Head of caudate nucleus (tissue), 42 donors: ENCODE measurements at regions not wholly inside any gene's neighbourhood (a gene's known extent, or its start where the extent isn't known, plus 50 kb on each side); places are given as distances from the start of the nearest gene placed in this dataset.
"Not testable (repeated sequence)": the region's sequence is repeated elsewhere in the genome, so short reads cannot be mapped to it uniquely, and the experiment has no call there.

Experiments
- DNase-seq, 42 donors: peaks; one replicate each; pipeline versions ENCODE4 v3.0.0 to v3.0.0-alpha.2; 2020 to 2021; ENCODE audit warnings: mixed read lengths in 7 of 42
- intact Hi-C: fragments of 100-400 bp; cut with DNase I; formaldehyde crosslinking; loops from one replicate; pipeline ENCODE4 v1.15.0; 2022

DNA sequence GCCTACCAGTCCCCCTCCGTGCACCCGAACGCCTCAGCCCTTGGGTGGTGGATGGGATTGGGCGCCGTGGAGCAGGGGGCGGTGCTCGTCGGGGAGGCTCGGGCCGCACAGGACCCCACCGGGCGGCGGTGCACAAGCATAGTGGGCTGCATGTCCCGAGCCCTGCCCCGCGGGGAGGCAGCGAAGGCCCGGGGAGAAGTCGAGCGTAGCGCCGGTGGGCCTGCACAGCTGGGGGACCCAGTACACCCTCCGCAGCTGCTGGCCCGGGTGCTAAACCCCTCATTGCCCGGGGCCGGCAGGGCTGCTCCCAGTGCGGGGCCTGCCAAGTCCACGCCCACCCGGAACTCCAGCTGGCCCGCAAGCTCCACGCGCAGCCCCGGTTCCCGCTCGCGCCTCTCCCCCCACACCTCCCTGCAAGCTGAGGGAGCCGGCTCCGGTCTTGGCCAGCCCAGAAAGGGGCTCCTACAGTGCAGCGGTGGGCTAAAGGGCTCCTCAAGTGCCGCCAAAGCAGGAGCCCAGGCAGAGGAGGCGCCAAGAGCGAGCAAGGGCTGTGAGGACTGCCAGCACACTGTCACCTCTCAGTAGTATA, 891.3 kb upstream of the EPHA5 start:
- DNase-seq, intact Hi-C loops: not testable (repeated sequence)

DNA sequence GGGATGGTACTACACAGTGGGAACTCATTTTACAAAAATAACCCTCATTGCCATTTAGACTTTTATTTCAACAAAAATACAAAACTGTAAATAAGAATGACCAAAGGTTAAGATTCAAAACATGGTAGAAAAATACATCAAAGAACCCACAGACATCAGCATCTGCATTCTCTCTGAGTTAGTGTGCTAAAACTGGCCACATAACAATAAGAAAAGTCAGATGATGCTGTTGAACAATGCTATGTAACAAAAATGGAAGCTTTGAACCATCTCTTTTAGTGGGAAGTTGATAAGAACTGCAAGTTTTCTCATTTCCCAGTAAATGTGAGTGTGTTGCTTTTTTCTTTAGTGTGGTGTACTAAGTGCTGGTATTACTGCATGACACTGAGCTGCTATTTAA, 888.4 kb upstream of the EPHA5 start:
- no peak for DNase-seq
- intact Hi-C loops = no loop called here

DNA sequence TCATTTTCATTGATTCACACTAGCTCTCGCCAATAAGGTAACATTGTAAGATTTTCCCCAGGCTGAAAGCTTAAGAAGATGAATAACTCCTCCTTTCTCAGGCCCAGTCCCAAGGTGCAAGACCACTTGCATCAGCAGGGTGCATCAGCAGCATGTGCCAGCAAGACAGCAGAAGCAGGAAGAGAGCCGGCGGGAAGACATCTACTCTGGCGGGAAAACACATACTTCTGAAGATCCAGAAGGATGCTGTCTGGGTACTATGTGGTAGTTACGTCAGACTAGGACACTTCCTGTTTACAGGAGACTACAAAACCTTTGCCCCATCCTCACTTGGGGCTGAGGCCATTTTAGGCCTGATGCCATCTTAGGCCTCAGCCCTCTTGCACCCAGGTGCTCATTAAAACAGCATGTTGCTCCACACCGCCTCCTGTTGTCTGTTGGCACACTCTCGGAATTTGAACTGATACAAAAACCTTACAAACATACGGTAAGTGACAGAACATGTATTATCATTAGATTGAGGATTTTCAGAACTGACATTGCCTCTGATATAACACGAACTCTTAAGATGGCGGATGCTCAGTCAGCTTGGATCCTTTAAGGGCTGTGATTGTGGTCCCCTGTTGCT, 886.5 kb upstream of the EPHA5 start:
- intact Hi-C loops = no loop called here
- DNase-seq = no peak

DNA sequence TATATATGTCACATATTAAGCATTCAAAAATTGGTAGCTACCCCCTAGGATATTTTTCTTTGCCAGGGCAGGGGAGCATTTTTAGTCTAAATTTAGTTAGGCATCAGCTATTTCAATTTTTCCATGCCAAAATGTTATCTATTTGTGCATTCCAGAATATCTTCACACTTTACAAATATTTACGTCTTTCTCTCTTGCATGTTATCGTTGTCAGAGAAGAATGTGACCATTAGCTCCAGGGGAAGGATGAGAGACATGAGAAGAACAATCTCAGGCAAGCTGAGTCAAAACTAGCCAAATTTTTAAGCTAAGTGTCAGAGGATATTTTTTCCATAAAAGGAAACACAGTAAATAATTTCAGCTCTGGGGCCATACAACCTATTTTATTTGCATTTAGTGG, 885.0 kb upstream of the EPHA5 start:
- no peak for DNase-seq
- intact Hi-C loops = no loop called here

DNA sequence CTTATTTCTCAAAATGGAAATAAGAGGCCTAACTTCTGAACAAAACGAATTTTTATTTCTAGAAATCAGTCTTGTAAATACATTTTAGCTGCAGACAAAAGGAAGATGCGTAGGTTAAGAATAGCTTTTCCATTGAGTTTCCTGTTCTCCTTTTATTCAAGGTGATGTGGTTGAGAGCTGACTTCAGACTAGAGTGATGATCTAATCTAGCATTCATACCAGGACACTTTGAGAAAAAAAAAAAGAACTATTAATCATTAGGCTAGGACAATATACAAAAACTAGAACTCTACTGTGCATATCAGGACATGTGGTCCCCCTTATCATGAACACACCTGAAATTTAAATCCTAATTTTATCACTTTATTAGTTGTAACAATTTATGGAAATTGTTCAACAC, 884.5 kb upstream of the EPHA5 start:
- no peak for DNase-seq
- intact Hi-C loops = no loop called here

DNA sequence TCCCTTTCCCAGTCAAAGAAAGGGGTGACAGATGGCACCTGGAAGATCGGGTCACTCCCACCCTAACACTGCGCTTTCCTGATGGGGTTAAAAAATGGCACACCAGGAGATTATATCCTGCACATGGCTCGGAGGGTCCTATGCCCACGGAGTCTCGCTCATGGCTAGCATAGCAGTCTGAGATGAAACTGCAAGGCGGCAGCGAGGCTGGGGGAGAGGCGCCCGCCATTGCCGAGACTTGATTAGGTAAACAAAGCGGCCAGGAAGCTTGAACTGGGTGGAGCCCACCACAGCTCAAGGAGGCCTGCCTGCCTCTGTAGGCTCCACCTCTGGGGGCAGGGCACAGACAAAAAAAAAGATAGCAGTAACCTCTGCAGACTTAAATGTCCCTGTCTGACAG, 875.0 kb upstream of the EPHA5 start:
- DNase-seq, intact Hi-C loops: not testable (repeated sequence)

DNA sequence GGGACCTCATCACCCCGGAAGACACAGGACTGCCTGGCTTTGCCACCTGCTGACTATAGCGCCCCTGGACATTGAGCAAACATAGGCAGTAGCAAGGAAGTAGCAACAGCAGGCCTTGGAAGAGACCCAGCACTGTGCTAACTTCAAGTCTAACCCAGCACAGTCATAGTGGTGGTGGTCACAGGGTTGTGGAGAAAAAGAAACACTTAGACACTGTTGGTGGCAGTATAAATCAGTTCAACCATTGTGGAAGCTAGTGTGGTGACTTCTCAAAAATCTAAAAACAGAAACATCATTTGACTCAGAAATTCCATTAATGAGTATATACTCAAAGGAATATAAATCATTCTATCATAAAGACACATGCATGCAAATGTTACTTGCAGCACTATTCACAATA, 874.0 kb upstream of the EPHA5 start:
- intact Hi-C loops = no loop called here
- DNase-seq = no peak

DNA sequence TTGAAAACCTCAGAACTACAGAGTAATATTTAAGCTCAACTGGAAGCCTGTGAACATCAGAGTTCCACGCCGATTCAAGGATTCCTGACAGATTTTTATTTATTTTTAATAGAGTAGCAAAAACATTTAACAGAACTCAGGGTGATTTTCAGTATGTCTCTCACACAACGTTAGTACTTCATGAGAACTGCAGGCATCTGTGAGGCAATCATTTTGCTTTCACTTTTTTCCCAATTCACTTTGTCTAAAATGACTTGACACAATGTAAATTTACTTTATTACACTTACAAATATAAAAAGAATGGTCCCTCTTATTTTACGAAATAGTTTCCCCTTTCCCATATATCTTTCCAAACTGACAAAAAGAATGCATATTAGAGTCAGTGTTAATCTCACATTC, 869.5 kb upstream of the EPHA5 start:
- intact Hi-C loops = no loop called here
- DNase-seq = no peak

DNA sequence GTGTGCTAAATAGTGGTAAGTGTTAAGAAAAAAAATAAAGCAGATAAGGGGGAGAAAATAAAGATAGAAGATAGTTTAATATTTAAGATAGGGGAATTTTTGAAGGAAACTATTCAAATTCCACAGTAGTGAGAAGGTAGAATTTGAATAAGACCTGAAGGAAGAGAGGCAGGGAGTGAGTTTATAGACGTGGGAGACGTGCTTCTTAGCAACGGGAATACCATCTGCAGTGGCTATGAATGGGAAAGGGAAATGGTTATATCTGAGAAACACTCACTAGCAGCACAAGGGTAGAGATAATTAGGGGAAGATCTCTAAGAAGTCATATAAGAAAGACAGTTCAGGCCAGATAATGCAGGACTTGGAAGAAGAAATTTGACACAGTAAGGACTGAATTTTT, 854.5 kb upstream of the EPHA5 start:
- intact Hi-C loops = no loop called here

DNA sequence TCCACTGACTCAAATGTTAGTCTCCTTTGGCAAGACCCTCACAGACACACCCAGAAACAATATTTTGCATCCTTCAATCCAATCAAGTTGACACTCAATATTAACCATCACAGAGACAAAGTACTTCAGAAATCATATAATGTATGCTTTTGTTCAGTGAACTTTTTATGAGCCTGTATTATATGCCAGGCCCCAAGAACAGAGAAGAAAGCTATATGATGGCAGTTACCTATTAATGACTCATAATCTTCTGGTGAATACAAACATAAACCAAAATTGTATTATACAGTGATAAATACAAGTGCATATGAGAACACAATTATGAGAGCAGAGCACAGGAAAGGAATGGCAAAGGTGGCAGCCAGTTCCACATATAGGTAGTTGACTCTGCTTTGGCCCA, 852.0 kb upstream of the EPHA5 start:
- intact Hi-C loops = no loop called here
- DNase-seq = no peak

More for the DNA sequence above, 854.5 kb upstream of the EPHA5 start:
- DNase-seq = no peak

DNA sequence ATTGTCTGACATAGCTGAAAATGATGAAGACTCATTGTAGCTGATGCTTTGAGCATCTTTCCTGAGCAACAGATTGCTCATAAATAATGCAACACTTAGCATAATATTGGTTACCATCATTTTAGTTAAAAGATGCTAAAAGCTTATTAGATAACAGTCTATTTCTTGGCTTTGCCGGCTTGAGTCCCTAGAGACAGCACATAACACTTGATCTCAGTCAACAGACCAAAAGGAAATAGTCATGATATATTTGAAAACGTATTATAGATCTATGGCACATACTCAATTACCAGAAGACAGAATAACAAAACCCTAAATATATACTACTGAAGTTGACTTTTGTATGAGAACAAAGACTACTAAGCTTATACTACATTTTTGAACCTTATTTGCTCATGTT, 846.7 kb upstream of the EPHA5 start:
- no peak for DNase-seq
- intact Hi-C loops = no loop called here

DNA sequence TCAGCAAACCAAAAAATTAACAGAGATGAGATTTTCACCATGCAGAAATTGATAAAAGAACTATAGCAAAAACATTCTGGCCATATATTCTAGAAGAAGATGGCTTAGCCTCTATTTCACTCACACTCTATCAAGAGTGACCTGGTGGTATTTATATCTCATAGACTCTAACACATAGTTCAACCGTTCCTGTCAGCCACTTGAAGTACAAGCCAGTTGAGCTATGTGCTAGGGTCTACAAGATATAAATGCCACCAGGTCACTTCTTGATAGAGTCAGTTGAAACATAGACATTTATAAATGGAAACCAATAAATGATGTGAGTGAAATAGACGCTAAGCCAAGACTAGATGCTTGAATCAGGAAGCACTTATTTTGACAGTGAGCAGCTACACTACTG, 836.7 kb upstream of the EPHA5 start:
- intact Hi-C loops = no loop called here
- DNase-seq = no peak

DNA sequence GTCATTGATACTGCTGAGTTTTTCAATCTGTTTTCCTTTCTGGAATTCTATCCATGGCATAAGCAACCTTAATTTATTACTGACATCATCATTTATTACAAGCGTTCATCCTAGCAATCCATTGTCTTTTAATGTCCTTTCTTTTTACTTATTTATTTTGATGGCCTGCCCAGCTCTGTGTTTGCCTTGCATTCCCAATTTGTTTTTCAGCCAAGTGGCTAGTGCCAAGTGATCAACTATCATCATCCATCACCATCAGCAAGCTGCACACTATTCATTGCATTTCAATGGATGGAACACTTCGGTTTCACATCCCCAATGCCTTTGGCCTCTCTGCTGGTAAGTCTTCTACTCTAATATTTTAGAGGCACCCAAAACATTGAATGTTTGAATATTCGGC, 831.7 kb upstream of the EPHA5 start:
- intact Hi-C loops = no loop called here
- no peak for DNase-seq

DNA sequence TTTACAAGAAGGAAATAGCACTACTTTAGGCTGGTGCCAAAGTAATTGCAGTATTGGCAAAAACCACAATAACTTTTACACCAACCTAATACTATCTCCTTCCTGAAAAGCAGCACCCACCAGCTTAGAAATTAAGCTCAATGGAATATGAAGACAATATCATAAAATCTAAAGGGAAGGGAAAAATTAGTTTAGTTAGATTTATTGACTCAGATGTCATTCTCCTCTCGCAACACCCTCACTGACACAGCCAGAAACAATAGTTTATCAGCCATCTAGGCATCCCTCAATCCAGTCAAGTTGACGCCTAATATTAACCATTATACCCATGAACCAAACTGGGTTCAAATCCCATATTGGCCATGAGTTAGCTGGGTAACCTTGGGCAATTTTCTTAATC, 820.4 kb upstream of the EPHA5 start:
- intact Hi-C loops = no loop called here
- no peak for DNase-seq

DNA sequence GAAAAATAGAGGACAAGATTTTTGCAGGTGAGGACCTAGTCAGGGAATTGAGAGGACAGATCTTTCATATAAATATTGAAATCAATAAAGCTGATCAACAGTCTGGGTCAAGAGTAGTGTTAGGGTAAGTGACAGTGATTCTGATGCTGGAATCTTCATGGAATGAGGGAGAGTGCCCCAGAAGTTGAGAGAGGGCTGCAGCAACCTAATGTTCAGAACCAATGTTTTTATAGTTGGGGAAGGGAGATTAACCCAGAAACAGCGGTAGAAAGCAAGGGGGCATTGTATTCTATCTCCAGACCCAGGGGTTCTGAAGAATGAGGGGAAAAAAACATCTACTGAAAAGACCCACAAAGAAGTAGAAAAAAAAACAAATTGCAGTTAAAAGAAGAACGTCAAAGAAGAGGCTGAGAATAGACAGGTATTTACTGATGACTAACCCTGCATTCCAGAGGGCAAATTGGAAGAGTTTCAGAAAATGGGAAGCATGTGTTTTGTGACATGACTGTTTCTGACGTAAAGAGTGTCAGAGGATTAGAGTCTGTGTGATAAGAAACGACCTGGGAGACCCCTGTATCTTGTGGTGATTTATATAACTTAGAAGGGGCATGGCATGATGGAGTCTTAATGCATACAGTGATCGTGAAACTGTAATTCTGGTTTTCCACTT, 819.6 kb upstream of the EPHA5 start:
- intact Hi-C loops = no loop called here
- DNase-seq = no peak

DNA sequence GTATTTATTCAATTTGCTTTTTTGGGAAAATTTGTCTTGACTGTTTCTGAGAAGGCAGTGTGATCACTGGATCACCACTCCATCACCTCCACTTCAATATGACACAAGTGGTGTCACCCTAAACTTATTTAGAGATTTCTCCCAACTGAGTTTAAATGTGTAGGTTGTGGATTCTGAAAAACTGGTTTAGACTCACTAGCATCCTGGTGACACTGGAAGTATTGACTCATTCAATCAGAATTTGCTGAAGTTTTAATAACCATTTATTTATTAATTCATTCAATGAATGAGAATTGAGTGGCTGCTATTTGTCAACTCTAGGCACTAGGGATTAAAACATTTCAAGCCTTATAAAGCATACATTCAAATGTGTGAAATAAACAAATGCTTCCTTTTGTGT, 819.1 kb upstream of the EPHA5 start:
- intact Hi-C loops = no loop called here
- no peak for DNase-seq

DNA sequence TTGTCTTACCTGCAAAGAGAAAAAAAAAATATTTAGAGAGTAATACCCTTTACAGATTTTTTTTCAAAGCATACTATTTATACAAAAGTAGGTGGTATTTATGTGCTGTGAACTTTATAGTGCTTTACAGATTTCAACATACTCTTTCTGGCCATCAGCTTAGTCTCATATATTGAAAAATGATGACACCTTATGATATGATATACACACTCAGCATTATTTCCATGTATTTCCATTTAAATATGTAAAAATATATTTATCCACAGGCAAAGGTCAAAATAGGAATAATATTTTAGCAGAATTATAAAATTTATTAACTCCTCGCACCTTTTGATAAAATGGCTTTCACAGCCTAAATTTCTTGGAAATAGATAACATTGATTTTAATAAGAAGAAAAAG, 815.8 kb upstream of the EPHA5 start:
- DNase-seq = no peak
- intact Hi-C loops = no loop called here

DNA sequence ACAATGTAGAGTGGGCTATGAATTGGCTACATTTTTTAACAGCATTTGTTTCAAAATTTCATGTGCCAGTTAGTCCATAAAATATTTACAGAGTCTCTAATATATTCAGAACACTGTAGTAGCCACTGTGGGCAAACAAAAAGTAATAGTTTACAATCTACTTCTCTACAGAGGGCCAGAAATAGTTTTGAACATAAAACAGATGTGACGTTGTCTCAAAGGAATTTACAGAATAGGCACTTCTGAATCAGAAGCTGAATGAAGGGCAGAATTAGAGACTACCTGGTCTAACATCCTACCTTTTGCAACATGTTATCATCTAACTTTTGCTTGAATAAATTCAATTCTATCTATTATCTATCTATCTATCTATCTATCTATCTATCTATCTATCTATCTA, 811.9 kb upstream of the EPHA5 start:
- no peak for DNase-seq
- intact Hi-C loops = no loop called here

DNA sequence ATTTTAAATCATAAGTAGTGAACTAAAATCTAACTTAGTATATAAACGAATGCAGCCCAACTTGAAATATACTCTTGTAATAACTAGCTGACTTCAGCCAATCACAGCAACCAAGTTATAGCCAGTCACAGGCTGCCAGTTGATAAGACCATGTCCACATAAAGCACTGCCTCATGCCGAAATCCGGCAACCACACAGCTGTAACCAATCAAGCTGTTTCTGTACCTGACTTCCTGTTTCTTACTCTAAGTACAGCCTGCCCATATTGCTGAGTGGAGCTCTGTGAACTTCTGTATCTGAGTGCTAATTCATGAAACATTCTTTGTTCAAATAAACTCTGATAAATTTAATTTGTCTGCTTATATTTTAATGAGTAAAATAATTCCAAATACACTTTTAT, 805.3 kb upstream of the EPHA5 start:
- DNase-seq = no peak
- intact Hi-C loops = no loop called here

DNA sequence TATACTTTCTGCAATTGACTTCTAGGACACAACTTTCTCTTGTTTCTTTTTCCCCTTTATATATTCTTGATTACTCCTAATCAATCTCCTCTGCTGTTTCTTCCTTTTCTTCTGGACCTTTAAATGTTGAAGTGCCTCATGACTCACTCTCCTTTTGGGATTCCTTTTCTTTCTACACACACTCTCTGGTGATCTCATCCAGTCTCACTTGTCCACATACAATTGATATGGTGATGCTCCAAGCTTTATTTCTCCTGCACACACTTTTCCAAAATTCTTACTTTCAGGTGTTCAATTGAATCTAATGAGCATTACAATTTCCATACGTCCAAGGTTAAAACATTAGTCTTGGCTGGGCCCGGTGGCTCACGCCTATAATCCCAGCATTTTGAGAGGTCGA, 794.8 kb upstream of the EPHA5 start:
- intact Hi-C loops = no loop called here
- DNase-seq = no peak

DNA sequence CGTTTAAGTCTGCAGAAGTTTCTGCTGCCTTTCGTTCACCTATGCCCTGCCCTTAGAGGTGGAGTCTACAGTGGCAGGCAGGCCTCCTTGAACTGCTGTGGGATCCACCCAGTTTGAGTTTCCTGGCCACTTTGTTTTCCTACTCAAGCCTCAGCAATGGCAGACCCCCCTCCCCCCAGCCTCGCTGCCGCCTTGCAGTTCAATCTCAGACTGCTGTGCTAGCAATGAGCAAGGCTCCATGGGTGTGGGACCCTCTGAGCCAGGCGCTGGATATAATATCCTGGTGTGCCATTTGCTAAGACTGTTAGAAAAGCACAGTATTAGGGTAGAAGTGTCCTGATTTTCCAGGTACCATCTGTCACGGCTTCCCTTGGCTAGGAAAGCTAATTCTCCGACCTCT, 792.6 kb upstream of the EPHA5 start:
- DNase-seq, intact Hi-C loops: not testable (repeated sequence)
